GM19240 (cell line): ENCODE measurements at regions not wholly inside any gene's neighbourhood (a gene's known extent, or its start where the extent isn't known, plus 50 kb on each side); places are given as distances from the start of the nearest gene placed in this dataset.
"Not testable (repeated sequence)": the region's sequence is repeated elsewhere in the genome, so short reads cannot be mapped to it uniquely, and the experiment has no call there.

Experiments used
- DNase-seq: peaks from one replicate; pipeline ENCODE4 v3.0.0; 2011; ENCODE audit warnings: low spot score; ENCODE audit not compliant: insufficient read length

- no peak for DNase-seq
These were observed 404.6 kb upstream of the ARRDC3 start for GRCh38 chr5:91787718-91788117.

GRCh38 chr5:91777671-91778070, 394.6 kb upstream of the ARRDC3 start:
- no peak for DNase-seq

- no peak for DNase-seq
These were observed 393.1 kb upstream of the ARRDC3 start for GRCh38 chr5:91776249-91776648.

GRCh38 chr5:91770400-91770799, 387.3 kb upstream of the ARRDC3 start:
- DNase-seq, result no peak

- not testable (repeated sequence) for DNase-seq
These were observed 374.3 kb upstream of the ARRDC3 start for GRCh38 chr5:91757383-91757782.

- no peak for DNase-seq
These were observed 371.9 kb upstream of the ARRDC3 start for GRCh38 chr5:91754990-91755389.

GRCh38 chr5:91744470-91744869, 361.4 kb upstream of the ARRDC3 start:
- DNase-seq, result not testable (repeated sequence)

- no peak for DNase-seq
These were observed 359.4 kb upstream of the ARRDC3 start for GRCh38 chr5:91742550-91742949.

GRCh38 chr5:91741764-91742505, 358.8 kb upstream of the ARRDC3 start:
- no peak for DNase-seq

- DNase-seq, result no peak
These were observed 346.9 kb upstream of the ARRDC3 start for GRCh38 chr5:91730026-91730425.

- no peak for DNase-seq
These were observed 344.3 kb upstream of the ARRDC3 start for GRCh38 chr5:91727463-91727862.

GRCh38 chr5:91722736-91723467, 339.8 kb upstream of the ARRDC3 start:
- DNase-seq, result no peak

- no peak for DNase-seq
These were observed 329.6 kb upstream of the ARRDC3 start for GRCh38 chr5:91712718-91713117.

- DNase-seq, result no peak
These were observed 324.4 kb upstream of the ARRDC3 start for GRCh38 chr5:91707521-91707841.

- DNase-seq, result no peak
These were observed 323.8 kb upstream of the ARRDC3 start for GRCh38 chr5:91706785-91707520.

GRCh38 chr5:91703128-91703527, 320.0 kb upstream of the ARRDC3 start:
- DNase-seq, result no peak

GRCh38 chr5:91699429-91699828, 316.3 kb upstream of the ARRDC3 start:
- no peak for DNase-seq

- no peak for DNase-seq
These were observed 308.5 kb upstream of the ARRDC3 start for GRCh38 chr5:91691592-91691991.

- DNase-seq, result no peak
These were observed 307.8 kb upstream of the ARRDC3 start for GRCh38 chr5:91690921-91691320.

- no peak for DNase-seq
These were observed 304.3 kb upstream of the ARRDC3 start for GRCh38 chr5:91687430-91687829.

GRCh38 chr5:91684625-91685024, 301.5 kb upstream of the ARRDC3 start:
- DNase-seq, result no peak

GRCh38 chr5:91670563-91670962, 287.4 kb upstream of the ARRDC3 start:
- DNase-seq, result no peak
